NB4 (cell line): ENCODE measurements at regions not wholly inside any gene's neighbourhood (a gene's known extent, or its start where the extent isn't known, plus 50 kb on each side); places are given as distances from the start of the nearest gene placed in this dataset.
"Not testable (repeated sequence)": the region's sequence is repeated elsewhere in the genome, so short reads cannot be mapped to it uniquely, and the experiment has no call there.

Source experiments
- CTCF ChIP-seq: IDR thresholded peaks from one replicate; pipeline ENCODE4 v1.5.1; 2012; ENCODE audit warnings: low read depth, low read length
- MYC ChIP-seq: IDR thresholded peaks from 2 replicates; pipeline ENCODE4 v1.6.1; 2011; ENCODE audit warnings: low read depth, low read length
- POLR2A ChIP-seq: IDR thresholded peaks from 2 replicates; pipeline ENCODE4 v1.6.1; 2011; ENCODE audit warnings: mild to moderate bottlenecking; ENCODE audit not compliant: insufficient read length; ENCODE audit errors: extremely low read depth
- TF ChIP-seq, protein P1 (sequence below): IDR thresholded peaks from 2 replicates; pipeline ENCODE4 v1.6.1; 2011; ENCODE audit warnings: low read depth, low read length

- TF ChIP-seq POLR2A, CTCF, MYC: not testable (repeated sequence)
- TF ChIP-seq, protein P1, sequence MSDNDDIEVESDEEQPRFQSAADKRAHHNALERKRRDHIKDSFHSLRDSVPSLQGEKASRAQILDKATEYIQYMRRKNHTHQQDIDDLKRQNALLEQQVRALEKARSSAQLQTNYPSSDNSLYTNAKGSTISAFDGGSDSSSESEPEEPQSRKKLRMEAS, result not testable (repeated sequence)
These were observed 179.6 kb downstream of the LMLN start for GRCh38 chr3:198139513-198140167.
